ENCODE measurements at regions not wholly inside any gene's neighbourhood (a gene's known extent, or its start where the extent isn't known, plus 50 kb on each side); places are given as distances from the start of the nearest gene placed in this dataset.
"Not testable (repeated sequence)": the region's sequence is repeated elsewhere in the genome, so short reads cannot be mapped to it uniquely, and the experiment has no call there.

DNA sequence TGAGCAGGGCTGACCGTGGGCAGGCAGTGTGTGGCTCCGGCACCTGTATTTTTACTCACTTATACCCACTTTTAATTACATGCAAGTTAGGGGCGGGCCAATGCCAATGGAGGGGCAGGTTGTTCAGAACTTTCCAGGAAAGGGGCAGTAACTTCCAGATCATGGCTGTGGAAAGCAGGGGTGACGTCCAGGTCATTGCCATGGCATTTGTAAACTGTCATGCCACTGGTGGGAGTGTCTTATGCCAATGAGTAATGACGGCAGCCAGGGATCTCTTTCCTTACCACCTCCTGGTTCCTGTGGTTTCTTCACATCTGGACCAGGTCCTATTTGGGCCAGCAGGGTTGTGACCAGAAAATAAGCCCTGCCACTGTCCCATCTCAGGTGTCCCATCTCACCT is 258.7 kb downstream of the THBS2 start:
- H3K9ac ChIP-seq (ENCODE audit: low read depth, low read length, poor library complexity) = peak overlapping the region; percentile 30
- no peak for DNase-seq (ENCODE audit: low spot score)
- no peaks in the 10 kb centered on the region for H3K4me1 ChIP-seq (ENCODE audit: control insufficient read depth in 2 of 2, insufficient read depth in 1 of 2, low read depth in 1 of 2, low read length in 2 of 2)
- WGBS, 2 donors (ENCODE audit: extremely low coverage in 2 of 2, insufficient read length in 2 of 2, insufficient replicate concordance in 1 of 2) = no CpG with 5 or more reads among the region's 5 CpGs
- no peak overlapping the region for H2AK5ac ChIP-seq (ENCODE audit: low read depth, low read length)
- H3K14ac ChIP-seq (ENCODE audit: low read length) = no peak overlapping the region
- no peak overlapping the region for H2BK5ac ChIP-seq (ENCODE audit: low read length)
- H3K18ac ChIP-seq (ENCODE audit: low read length) = no peak overlapping the region
- no peak overlapping the region for H4K91ac ChIP-seq (ENCODE audit: low read depth, low read length, poor library complexity)
- H3K27me3 ChIP-seq (ENCODE audit: control insufficient read depth in 3 of 3, insufficient read depth in 3 of 3, low read depth in 1 of 3, low read length in 3 of 3) = no peaks in the 10 kb centered on the region
- H3K4me3 ChIP-seq (ENCODE audit: low read length in 2 of 2) = no peak overlapping the region
- H2AFZ ChIP-seq (ENCODE audit: low read length) = no peak overlapping the region
- H3K4me2 ChIP-seq (ENCODE audit: insufficient read depth, low read length, poor library complexity, severe bottlenecking) = no peak overlapping the region
- no peak overlapping the region for H2BK15ac ChIP-seq (ENCODE audit: low read length)
- H3K9me3 ChIP-seq (replicated peaks in 1 of 2; ENCODE audit: control insufficient read depth in 2 of 2, insufficient read depth in 1 of 2, low read depth in 1 of 2, low read length in 2 of 2) = no peaks in the 10 kb centered on the region
- H2BK12ac ChIP-seq (ENCODE audit: low read length) = no peak overlapping the region
- no peak overlapping the region for H3K27ac ChIP-seq (replicated peaks; ENCODE audit: low read length)
- H4K8ac ChIP-seq (ENCODE audit: low read depth, low read length) = no peak overlapping the region
- no peaks in the 10 kb centered on the region for H3K79me1 ChIP-seq (ENCODE audit: low read depth, low read length)
- H3K4ac ChIP-seq (ENCODE audit: low read length) = no peak overlapping the region
- H2BK120ac ChIP-seq (ENCODE audit: low read depth, low read length) = no peak overlapping the region
- no peak overlapping the region for H3K23ac ChIP-seq (ENCODE audit: low read depth, low read length, poor library complexity)
- no peaks in the 10 kb centered on the region for H3K36me3 ChIP-seq (replicated peaks in 1 of 2; ENCODE audit: control insufficient read depth in 2 of 2, insufficient read depth in 2 of 2, low read length in 2 of 2)

DNA sequence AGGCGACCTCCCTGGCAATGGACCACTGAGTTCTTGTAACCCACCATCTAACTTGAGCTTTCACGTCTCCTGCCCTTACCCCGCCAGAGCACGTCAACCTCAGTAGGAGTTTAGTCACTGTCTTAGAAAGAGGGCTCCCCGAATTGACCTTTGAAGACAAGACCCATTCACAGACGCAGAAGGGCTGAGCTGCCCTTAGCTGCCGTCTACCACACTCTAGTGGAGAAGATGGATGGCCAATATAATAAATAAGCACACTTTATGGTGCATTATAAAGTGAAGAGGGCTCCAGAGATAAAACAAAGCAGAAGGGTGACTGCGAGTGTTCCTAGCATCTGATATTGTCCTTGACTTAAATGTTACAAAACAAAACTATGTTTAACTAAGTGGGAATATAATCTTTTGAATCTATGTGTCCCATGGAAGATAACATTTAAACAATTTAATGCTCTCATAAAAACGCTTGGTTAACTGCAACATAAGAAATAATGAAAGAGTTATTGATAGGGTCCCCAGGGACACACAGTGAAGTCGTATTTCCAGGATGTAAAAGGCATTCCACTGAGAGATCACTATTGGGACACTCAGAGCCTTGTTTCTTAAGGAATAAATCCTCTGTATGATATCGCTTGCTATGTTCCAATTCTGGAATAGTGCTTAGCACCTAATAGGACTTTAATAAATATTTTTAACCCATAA is 261.1 kb downstream of the THBS2 start:
- H2BK120ac ChIP-seq (ENCODE audit: low read depth, low read length) = no peak overlapping the region
- H2BK15ac ChIP-seq (ENCODE audit: low read length) = no peak overlapping the region
- DNase-seq (ENCODE audit: low spot score) = no peak
- no peak overlapping the region for H2AK5ac ChIP-seq (ENCODE audit: low read depth, low read length)
- H3K23ac ChIP-seq (ENCODE audit: low read depth, low read length, poor library complexity) = no peak overlapping the region
- no peaks in the 10 kb centered on the region for H3K9me3 ChIP-seq (replicated peaks in 1 of 2; ENCODE audit: control insufficient read depth in 2 of 2, insufficient read depth in 1 of 2, low read depth in 1 of 2, low read length in 2 of 2)
- no peak overlapping the region for H3K4me2 ChIP-seq (ENCODE audit: insufficient read depth, low read length, poor library complexity, severe bottlenecking)
- H2BK12ac ChIP-seq (ENCODE audit: low read length) = no peak overlapping the region
- H3K4me3 ChIP-seq (ENCODE audit: low read length in 2 of 2) = no peak overlapping the region
- no peak overlapping the region for H3K18ac ChIP-seq (ENCODE audit: low read length)
- no peak overlapping the region for H3K14ac ChIP-seq (ENCODE audit: low read length)
- no peak overlapping the region for H2BK5ac ChIP-seq (ENCODE audit: low read length)
- H3K79me1 ChIP-seq (ENCODE audit: low read depth, low read length) = no peaks in the 10 kb centered on the region
- no peaks in the 10 kb centered on the region for H3K36me3 ChIP-seq (replicated peaks in 1 of 2; ENCODE audit: control insufficient read depth in 2 of 2, insufficient read depth in 2 of 2, low read length in 2 of 2)
- H4K91ac ChIP-seq (ENCODE audit: low read depth, low read length, poor library complexity) = no peak overlapping the region
- no peak overlapping the region for H3K4ac ChIP-seq (ENCODE audit: low read length)
- H3K9ac ChIP-seq (ENCODE audit: low read depth, low read length, poor library complexity) = no peak overlapping the region
- no peak overlapping the region for H4K8ac ChIP-seq (ENCODE audit: low read depth, low read length)
- no peak overlapping the region for H2AFZ ChIP-seq (ENCODE audit: low read length)
- WGBS, 2 donors (ENCODE audit: extremely low coverage in 2 of 2, insufficient read length in 2 of 2, insufficient replicate concordance in 1 of 2) = no CpG with 5 or more reads among the region's 11 CpGs
- no peaks in the 10 kb centered on the region for H3K27me3 ChIP-seq (ENCODE audit: control insufficient read depth in 3 of 3, insufficient read depth in 3 of 3, low read depth in 1 of 3, low read length in 3 of 3)
- no peaks in the 10 kb centered on the region for H3K4me1 ChIP-seq (ENCODE audit: control insufficient read depth in 2 of 2, insufficient read depth in 1 of 2, low read depth in 1 of 2, low read length in 2 of 2)
- H3K27ac ChIP-seq (replicated peaks; ENCODE audit: low read length) = no peak overlapping the region

DNA sequence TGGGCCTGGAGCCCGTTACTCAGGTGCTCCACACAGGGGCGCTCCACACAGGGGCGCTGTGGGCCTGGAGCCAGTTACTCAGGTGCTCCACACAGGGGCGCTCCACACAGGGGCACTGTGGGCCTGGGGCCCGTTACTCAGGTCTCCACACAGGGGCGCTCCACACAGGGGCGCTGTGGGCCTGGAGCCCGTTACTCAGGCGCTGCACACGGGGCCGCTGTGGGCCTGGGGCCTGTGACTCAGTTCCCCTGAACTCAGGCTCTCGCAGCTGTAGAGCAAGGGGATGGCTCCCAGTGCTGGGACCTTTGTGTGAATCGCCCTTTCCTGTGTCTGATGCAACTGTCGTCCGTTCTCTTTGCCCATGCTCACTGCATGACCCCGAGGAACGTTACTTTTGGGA is 262.0 kb downstream of the THBS2 start:
- not testable (repeated sequence) for H3K4me1 ChIP-seq (ENCODE audit: control insufficient read depth in 2 of 2, insufficient read depth in 1 of 2, low read depth in 1 of 2, low read length in 2 of 2)

DNA sequence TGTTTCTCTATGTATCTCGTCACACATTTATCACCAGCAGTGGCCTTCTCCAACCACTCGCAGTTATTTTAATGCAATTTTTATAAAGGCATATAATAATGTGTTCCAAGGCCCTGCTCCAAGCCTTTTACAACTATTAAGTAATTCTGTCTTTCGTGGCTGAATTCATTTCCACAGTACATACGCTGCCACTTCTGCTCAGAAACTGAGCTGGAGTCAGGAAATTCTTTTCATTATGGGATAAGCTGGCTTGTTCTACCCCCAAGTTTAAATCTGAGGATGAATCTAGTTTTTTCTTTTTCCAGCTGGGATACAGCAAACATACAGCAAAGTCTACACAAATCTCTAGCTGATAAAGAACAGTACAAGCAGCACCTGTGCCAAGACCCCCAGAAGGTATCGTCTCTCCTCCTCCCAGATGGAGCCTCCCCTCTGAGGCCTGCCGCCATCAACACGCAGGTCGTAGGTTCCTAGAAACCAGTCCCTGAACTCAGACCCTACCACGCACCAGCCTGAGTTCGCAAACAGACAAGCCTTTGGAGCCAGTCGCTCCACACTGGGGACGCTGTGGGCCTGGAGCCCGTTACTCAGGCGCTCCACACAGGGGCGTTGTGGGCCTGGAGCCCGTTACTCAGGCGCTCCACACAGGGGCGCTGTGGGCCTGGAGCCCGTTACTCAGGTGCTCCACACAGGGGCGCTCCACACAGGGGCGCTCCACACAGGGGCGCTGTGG is 263.5 kb downstream of the THBS2 start:
- 100% methylated on average over 1 of the region's 22 CpGs; no CpG with 5 or more reads in 1 of the 2 donors for WGBS, 2 donors (ENCODE audit: extremely low coverage in 2 of 2, insufficient read length in 2 of 2, insufficient replicate concordance in 1 of 2)
- Histone ChIP-seq H2AFZ (ENCODE audit: low read length) (no peak overlapping the region), H3K4me2 (ENCODE audit: insufficient read depth, low read length, poor library complexity, severe bottlenecking) (no peak overlapping the region), H3K27me3 (ENCODE audit: control insufficient read depth in 3 of 3, insufficient read depth in 3 of 3, low read depth in 1 of 3, low read length in 3 of 3) (no peaks in the 10 kb centered on the region), H3K4me1 (ENCODE audit: control insufficient read depth in 2 of 2, insufficient read depth in 1 of 2, low read depth in 1 of 2, low read length in 2 of 2) (no peaks in the 10 kb centered on the region), H3K4me3 (ENCODE audit: low read length in 2 of 2) (no peak overlapping the region), H3K79me1 (ENCODE audit: low read depth, low read length) (no peaks in the 10 kb centered on the region), H3K14ac (ENCODE audit: low read length) (no peak overlapping the region), H3K9ac (ENCODE audit: low read depth, low read length, poor library complexity) (no peak overlapping the region), H2AK5ac (ENCODE audit: low read depth, low read length) (no peak overlapping the region), H3K36me3 (replicated peaks in 1 of 2; ENCODE audit: control insufficient read depth in 2 of 2, insufficient read depth in 2 of 2, low read length in 2 of 2) (no peaks in the 10 kb centered on the region), H2BK15ac (ENCODE audit: low read length) (no peak overlapping the region), H3K27ac (replicated peaks; ENCODE audit: low read length) (no peak overlapping the region), H2BK120ac (ENCODE audit: low read depth, low read length) (no peak overlapping the region), H2BK12ac (ENCODE audit: low read length) (no peak overlapping the region), H3K4ac (ENCODE audit: low read length) (no peak overlapping the region), H4K8ac (ENCODE audit: low read depth, low read length) (no peak overlapping the region), H2BK5ac (ENCODE audit: low read length) (no peak overlapping the region), H3K23ac (ENCODE audit: low read depth, low read length, poor library complexity) (no peak overlapping the region), H3K18ac (ENCODE audit: low read length) (no peak overlapping the region), H4K91ac (ENCODE audit: low read depth, low read length, poor library complexity) (no peak overlapping the region), H3K9me3 (replicated peaks in 1 of 2; ENCODE audit: control insufficient read depth in 2 of 2, insufficient read depth in 1 of 2, low read depth in 1 of 2, low read length in 2 of 2) (no peaks in the 10 kb centered on the region)
- no peak for DNase-seq (ENCODE audit: low spot score)

More for the DNA sequence above, 262.0 kb downstream of the THBS2 start:
- no CpG with 5 or more reads among the region's 17 CpGs for WGBS, 2 donors (ENCODE audit: extremely low coverage in 2 of 2, insufficient read length in 2 of 2, insufficient replicate concordance in 1 of 2)
- not testable (repeated sequence) for H3K4ac ChIP-seq (ENCODE audit: low read length); H3K14ac ChIP-seq (ENCODE audit: low read length); H3K79me1 ChIP-seq (ENCODE audit: low read depth, low read length); DNase-seq (ENCODE audit: low spot score); H3K4me2 ChIP-seq (ENCODE audit: insufficient read depth, low read length, poor library complexity, severe bottlenecking); H3K23ac ChIP-seq (ENCODE audit: low read depth, low read length, poor library complexity); H2AFZ ChIP-seq (ENCODE audit: low read length); H3K36me3 ChIP-seq (replicated peaks in 1 of 2; ENCODE audit: control insufficient read depth in 2 of 2, insufficient read depth in 2 of 2, low read length in 2 of 2); H2BK12ac ChIP-seq (ENCODE audit: low read length); H3K9me3 ChIP-seq (replicated peaks in 1 of 2; ENCODE audit: control insufficient read depth in 2 of 2, insufficient read depth in 1 of 2, low read depth in 1 of 2, low read length in 2 of 2); H3K4me3 ChIP-seq (ENCODE audit: low read length in 2 of 2); H3K9ac ChIP-seq (ENCODE audit: low read depth, low read length, poor library complexity); H4K91ac ChIP-seq (ENCODE audit: low read depth, low read length, poor library complexity); H3K18ac ChIP-seq (ENCODE audit: low read length); H2BK120ac ChIP-seq (ENCODE audit: low read depth, low read length); H2BK15ac ChIP-seq (ENCODE audit: low read length); H2BK5ac ChIP-seq (ENCODE audit: low read length); H3K27me3 ChIP-seq (ENCODE audit: control insufficient read depth in 3 of 3, insufficient read depth in 3 of 3, low read depth in 1 of 3, low read length in 3 of 3); H4K8ac ChIP-seq (ENCODE audit: low read depth, low read length); H2AK5ac ChIP-seq (ENCODE audit: low read depth, low read length); H3K27ac ChIP-seq (replicated peaks; ENCODE audit: low read length)

Data from neuronal stem cell (in vitro differentiated cells).